NCI-H82 (cell line): ENCODE measurements at regions not wholly inside any gene's neighbourhood (a gene's known extent, or its start where the extent isn't known, plus 50 kb on each side); places are given as distances from the start of the nearest gene placed in this dataset.

Experiments used
- DNase-seq: peaks from one replicate; lab custom pipeline; 2025; lab: John Stamatoyannopoulos, UW

GRCh38 chr17:68660302-68660701, 59.1 kb upstream of the FAM20A start:
- DNase-seq: no peak

GRCh38 chr17:68658999-68659780, 58.0 kb upstream of the FAM20A start:
- DNase-seq: no peak

- DNase-seq: no peak
Measured at GRCh38 chr17:68657576-68657975, 56.4 kb upstream of the FAM20A start.

- DNase-seq: no peak
Measured at GRCh38 chr17:68657166-68657565, 56.0 kb upstream of the FAM20A start.

GRCh38 chr17:68656666-68657065, 55.5 kb upstream of the FAM20A start:
- no peak for DNase-seq
